GM18870 (cell line): ENCODE measurements at regions not wholly inside any gene's neighbourhood (a gene's known extent, or its start where the extent isn't known, plus 50 kb on each side); places are given as distances from the start of the nearest gene placed in this dataset.
A peak's percentile ranks its signal among the peaks of the same experiment; 100 is the strongest.

Experiments used
- ATAC-seq: cut with Tn5 transposase; IDR thresholded peaks from one replicate; pipeline ENCODE4 v1.9.1; 2021; ENCODE audit warnings: moderate library complexity; ENCODE audit not compliant: unreplicated experiment

GRCh38 chr2:8487461-8487932 lies 194.4 kb upstream of the ID2 start:
- no peak for ATAC-seq

- peak; percentile 84 for ATAC-seq
Observed at GRCh38 chr2:8488001-8488738, 193.7 kb upstream of the ID2 start.

- ATAC-seq: no peak
Observed at GRCh38 chr2:8489221-8489620, 192.6 kb upstream of the ID2 start.

- ATAC-seq: no peak
Observed at GRCh38 chr2:8489751-8490150, 192.1 kb upstream of the ID2 start.

GRCh38 chr2:8490166-8490721 lies 191.6 kb upstream of the ID2 start:
- ATAC-seq: no peak

GRCh38 chr2:8491296-8492027 lies 190.4 kb upstream of the ID2 start:
- no peak for ATAC-seq

- no peak for ATAC-seq
Observed at GRCh38 chr2:8494151-8494550, 187.7 kb upstream of the ID2 start.

- no peak for ATAC-seq
Observed at GRCh38 chr2:8494589-8494988, 187.3 kb upstream of the ID2 start.

GRCh38 chr2:8495189-8495989 lies 186.5 kb upstream of the ID2 start:
- ATAC-seq: no peak

- no peak for ATAC-seq
Observed at GRCh38 chr2:8496079-8496478, 185.8 kb upstream of the ID2 start.

GRCh38 chr2:8496617-8497016 lies 185.2 kb upstream of the ID2 start:
- ATAC-seq: no peak

GRCh38 chr2:8498994-8499393 lies 182.9 kb upstream of the ID2 start:
- no peak for ATAC-seq

- no peak for ATAC-seq
Observed at GRCh38 chr2:8500124-8501054, 181.5 kb upstream of the ID2 start.

- ATAC-seq: no peak
Observed at GRCh38 chr2:8501061-8501720, 180.7 kb upstream of the ID2 start.

GRCh38 chr2:8502316-8502715 lies 179.5 kb upstream of the ID2 start:
- ATAC-seq: no peak

- no peak for ATAC-seq
Observed at GRCh38 chr2:8505311-8505920, 176.4 kb upstream of the ID2 start.

- no peak for ATAC-seq
Observed at GRCh38 chr2:8506746-8507145, 175.1 kb upstream of the ID2 start.

- ATAC-seq: no peak
Observed at GRCh38 chr2:8508766-8509165, 173.1 kb upstream of the ID2 start.

- no peak for ATAC-seq
Observed at GRCh38 chr2:8509621-8510020, 172.2 kb upstream of the ID2 start.
